SW480 (cell line): ENCODE measurements at regions not wholly inside any gene's neighbourhood (a gene's known extent, or its start where the extent isn't known, plus 50 kb on each side); places are given as distances from the start of the nearest gene placed in this dataset.
"Not testable (repeated sequence)": the region's sequence is repeated elsewhere in the genome, so short reads cannot be mapped to it uniquely, and the experiment has no call there.

Experiments
- DNase-seq: peaks from one replicate; pipeline ENCODE4 v3.0.0-alpha.2; 2016; ENCODE audit warnings: low spot score

DNA sequence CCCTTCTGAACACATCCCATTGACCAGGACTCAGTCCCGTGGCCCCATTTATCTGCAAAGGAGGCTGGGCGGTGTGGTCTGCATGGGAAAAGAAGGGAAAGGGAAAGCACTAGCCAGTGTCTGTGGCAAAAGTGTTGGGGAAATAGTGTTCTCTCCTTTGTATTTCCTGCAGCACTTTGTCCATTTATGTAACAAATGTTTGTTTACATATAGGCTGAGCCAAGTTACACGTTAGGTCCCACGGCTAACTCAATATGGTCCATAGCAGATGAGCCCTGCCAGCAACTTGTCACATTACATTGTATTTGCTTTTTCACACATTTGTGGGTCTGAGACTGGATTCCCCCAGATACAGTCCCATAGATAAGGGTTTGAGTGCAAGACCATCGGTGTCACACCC lies 260.5 kb downstream of the MSX2 start:
- DNase-seq: no peak

- DNase-seq: no peak
Observed at GRCh38 chr5:174982485-174982884, 258.1 kb downstream of the MSX2 start.

GRCh38 chr5:174981416-174981815 lies 257.0 kb downstream of the MSX2 start:
- DNase-seq: no peak

- no peak for DNase-seq
Observed at GRCh38 chr5:174980952-174981351, 256.6 kb downstream of the MSX2 start.

DNA sequence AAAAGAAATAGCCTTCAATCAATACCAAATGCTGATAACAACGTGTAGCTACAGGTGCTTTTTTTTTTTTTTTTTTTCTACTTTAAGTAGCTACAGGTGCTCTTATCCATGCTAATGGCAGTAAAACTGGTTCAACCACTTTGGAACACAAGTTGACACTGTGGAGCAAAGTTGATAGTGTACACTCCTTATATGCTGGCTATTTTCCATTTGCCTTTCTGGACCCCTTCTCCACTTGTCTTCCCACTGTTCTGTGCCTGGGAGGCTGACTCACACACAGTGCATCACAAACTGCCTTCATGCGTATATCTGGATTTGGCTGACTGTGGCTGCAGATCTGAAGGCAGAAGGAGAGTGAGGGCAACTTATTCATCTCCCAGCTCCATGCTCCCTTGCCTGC lies 247.9 kb downstream of the MSX2 start:
- DNase-seq: no peak

DNA sequence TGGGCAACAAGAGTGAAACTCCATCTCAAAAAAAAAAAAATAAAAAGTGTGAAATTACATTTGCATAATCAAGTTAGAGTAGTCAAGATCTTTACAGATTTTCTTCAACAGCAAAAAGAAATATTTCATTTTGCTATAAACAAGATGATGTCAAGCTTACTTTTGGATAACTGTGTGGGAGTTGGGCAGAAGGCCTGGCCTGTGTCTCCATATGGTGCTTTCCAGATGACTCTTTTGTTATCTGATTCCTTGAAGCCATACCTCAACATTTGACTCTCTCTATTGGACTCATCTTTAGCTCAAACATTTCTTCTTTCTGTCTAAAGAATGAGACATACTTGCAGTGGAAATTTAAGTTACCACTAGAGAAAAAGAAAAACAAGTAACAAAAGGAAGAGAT lies 246.8 kb downstream of the MSX2 start:
- DNase-seq: no peak

DNA sequence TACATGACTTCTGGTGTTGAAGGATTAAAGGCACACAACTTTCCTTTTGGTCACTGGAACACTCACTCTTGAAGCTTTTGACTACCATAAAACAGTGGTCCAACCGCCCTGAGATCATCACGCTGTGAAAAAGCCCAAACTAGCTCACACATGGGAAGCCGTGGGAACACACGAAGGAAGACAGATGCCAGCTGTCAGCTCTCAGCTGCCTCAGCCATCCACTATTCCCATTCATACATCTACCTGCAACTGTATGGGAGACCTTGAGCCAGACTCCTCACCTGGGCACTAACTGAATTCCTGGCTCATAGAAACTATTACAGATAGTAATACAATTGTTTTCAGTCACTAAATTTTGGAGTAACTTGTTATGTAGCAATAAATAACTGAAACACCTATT lies 246.1 kb downstream of the MSX2 start:
- no peak for DNase-seq

DNA sequence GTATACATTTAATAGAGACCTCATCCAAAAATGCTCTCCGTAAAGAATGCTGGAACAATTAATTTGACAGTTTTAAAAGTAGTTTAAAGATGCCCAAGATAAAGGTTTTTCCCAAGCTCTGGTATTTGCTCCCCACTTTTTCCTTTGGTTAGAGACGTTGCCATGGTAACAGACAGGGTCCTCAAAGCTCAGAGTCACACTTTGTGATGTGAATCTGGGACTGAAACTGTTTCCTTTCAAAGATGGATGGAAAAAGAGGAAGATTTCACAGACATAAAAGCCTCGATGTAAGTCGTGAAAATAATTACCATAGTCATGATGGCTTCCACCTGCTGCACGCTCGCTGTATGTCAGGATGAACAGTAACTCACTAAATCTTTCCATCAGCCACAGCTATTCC lies 229.5 kb downstream of the MSX2 start:
- DNase-seq: no peak

- peak; percentile 85 for DNase-seq
Observed at GRCh38 chr5:174951151-174951780, 226.9 kb downstream of the MSX2 start.

GRCh38 chr5:174947548-174947947 lies 223.2 kb downstream of the MSX2 start:
- no peak for DNase-seq

DNA sequence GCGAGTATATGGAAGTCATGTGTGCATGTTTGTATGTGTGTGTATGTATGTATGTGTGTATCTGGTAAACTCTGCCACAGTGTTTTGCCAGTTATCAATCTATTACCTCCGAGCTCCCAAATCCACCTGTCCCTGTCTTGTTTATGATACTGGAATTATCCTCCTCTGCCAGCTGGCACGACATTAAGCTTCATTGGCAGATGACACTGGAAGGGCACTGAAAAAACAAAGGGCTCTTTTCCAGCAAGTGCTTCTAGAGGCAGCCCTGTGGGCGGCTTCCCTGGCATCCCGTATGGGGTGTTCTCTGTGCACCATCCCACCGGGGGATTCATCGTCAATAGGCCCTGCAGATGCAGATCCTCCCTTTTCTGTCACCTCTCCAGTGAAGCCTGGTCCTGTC lies 221.5 kb downstream of the MSX2 start:
- DNase-seq: no peak

- no peak for DNase-seq
Observed at GRCh38 chr5:174943785-174944184, 219.4 kb downstream of the MSX2 start.

- DNase-seq: not testable (repeated sequence)
Observed at GRCh38 chr5:174943002-174943401, 218.6 kb downstream of the MSX2 start.

GRCh38 chr5:174937201-174938123 lies 213.1 kb downstream of the MSX2 start:
- DNase-seq: no peak

DNA sequence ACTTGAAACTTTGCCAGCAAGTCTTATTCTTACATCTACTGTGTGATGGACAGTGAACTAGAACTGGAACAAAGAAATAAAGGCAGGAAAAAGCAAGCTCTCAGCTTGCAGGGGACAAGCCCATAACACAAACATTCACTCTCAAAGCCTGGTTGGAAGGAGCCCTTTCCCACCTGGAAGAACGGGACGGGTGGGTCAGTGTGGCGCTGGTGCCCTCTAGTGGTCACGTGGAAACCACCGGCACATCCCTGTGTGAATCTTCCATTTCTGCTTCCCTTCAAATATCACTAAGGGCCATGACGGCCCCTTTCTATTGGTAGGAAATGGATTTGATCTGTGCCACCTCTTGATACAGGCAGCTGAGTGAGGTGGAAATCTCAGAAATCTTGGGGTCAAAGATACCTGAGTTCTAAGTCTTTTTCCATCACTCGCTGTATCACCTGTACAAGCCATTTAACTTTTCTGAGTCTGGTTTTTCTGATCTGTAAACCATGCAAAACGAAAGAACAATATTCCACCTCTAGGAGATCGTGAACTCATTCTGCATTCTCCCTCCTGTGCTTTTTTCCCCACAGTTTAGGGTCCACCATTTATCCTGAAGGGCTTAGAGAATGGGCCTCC lies 211.6 kb downstream of the MSX2 start:
- DNase-seq: peak; percentile 66

DNA sequence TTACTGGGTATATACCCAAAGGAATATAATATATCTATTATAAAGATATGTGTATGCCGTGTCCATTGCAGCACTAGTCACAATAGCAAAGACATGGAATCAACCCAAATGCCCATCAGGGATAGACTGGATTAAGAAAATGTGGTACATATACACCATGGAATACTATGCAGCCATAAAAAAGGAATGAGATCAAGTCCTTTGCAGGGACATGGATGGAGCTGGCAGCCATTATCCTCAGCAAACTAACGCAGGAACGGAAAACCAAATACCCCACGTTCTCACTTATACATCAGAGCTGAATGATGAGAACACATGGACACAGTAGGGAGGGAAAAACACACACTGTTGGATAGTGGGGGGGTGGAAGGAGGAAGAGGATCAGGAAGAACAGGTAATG lies 206.7 kb downstream of the MSX2 start:
- not testable (repeated sequence) for DNase-seq

DNA sequence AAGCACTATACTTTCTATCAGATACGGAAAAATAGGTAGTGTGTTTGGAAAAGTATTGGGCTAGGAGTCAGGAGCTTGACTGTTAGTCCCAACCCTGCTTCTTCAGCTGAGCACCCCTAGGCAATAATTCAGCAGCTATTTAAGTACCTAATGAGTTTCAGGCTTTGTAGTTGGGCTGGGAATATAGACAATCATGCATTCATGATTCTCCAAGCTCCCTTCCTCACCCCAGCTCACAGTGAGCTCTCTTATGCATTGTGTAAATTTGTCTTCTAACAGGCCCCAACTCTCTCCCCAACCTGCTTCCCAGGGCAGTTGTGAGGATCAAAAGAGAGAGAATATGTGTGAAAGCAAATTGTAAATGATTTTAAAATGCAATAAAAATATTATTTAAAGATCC lies 201.2 kb downstream of the MSX2 start:
- no peak for DNase-seq

DNA sequence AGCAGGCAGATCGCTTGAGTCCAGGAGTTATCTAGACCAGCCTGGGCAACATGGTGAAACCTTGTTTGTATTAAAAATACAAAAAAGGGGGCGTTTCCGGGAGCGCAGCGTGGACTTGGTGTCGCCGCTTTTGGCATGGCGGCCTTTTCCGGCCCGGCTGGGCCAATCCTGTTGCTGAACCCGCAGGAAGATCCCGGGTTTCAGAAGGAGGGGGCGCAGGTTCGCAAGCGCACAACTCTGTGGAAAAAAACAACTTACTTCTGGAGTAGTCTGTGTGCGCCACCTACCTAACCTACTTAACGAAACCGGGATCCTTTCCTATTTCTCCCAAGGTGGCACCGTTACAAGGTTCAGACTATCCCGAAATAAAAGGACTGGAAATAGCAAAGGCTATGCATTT lies 198.6 kb downstream of the MSX2 start:
- no peak for DNase-seq

- DNase-seq: no peak
Observed at GRCh38 chr5:174920906-174921550, 196.6 kb downstream of the MSX2 start.

GRCh38 chr5:174919351-174919750 lies 195.0 kb downstream of the MSX2 start:
- DNase-seq: no peak

DNA sequence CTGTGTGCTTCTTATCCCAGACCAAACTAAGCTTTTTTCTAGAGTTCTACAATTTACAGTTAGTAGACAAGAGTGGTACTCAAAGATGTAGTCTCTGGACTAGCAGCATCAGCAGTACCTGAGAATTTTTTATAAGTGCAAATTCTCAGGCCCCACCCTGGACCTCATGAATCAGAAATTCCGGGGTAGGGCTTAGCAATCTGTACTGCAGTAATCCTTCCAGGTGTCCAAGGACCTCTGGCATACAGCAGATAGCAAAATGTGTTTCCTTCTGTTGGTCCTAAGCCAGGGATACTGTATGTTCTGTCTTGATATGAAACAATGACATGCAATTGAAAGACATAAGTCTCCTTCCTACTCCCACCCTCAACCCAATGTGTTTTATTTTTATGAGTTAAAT lies 194.3 kb downstream of the MSX2 start:
- no peak for DNase-seq

DNA sequence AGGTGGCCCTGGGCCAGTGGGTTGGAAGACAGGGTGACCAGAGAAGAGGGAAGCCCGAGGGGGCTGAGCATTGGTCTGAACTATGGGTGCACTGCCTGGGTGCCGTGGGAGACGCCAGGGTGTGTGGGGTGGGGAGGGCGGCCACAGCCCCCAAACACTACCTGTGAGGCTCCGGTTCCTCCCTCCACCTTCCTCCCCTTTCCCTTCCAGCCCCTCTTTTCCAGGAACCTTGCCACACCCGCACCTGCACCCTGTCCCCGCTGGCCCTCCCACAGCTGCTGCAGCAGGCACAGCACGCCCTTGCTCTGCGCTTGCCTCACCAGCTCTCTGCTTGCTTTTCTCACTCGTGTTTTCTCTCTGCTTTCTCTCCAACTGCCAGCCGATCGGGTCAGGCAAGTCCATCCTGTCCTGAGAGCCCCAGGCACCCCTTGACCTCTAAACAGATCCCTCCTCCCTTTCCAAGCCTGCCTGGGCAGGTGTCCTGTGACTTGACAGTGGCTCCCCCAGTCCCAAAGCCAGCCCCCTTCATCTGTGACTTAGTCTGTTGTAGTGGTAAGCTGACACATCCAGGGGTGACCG lies 193.7 kb downstream of the MSX2 start:
- no peak for DNase-seq
